B cell (primary cell): ENCODE measurements at regions not wholly inside any gene's neighbourhood (a gene's known extent, or its start where the extent isn't known, plus 50 kb on each side); places are given as distances from the start of the nearest gene placed in this dataset.

Experiments used
- ATAC-seq: fragments of 200-7000 bp; cut with Tn5 transposase; one replicate; pipeline ENCODE4 v1.10.0; 2021; ENCODE audit warnings: low read depth, mild to moderate bottlenecking, moderate number of reproducible peaks, moderate library complexity
- CTCF ChIA-PET: fragments of 350-600 bp; sonication (Branson Sonifier 250); formaldehyde crosslinking; loops from one replicate; lab custom pipeline; 2021; ENCODE audit warnings: antibody characterized with exemption, inconsistent platforms; lab: Charles Lee
- POLR2A ChIA-PET: fragments of 350-600 bp; sonication (Branson Sonifier 250); formaldehyde crosslinking; loops from one replicate; lab custom pipeline; 2021; ENCODE audit warnings: antibody characterized with exemption; lab: Charles Lee
- DNase-seq: peaks from one replicate; pipeline ENCODE4 v3.0.0; 2013
- H2AFZ ChIP-seq: 2 replicates; pipeline ENCODE4 v1.6.1; 2012; ENCODE audit warnings: mild to moderate bottlenecking, low read depth, low read length; ENCODE audit not compliant: insufficient read depth, poor library complexity, severe bottlenecking
- H3K27ac ChIP-seq, 2 donors: 1 replicate in 1 of 2; 2 replicates in 1 of 2; pipeline ENCODE4 v1.5.1; 2012 to 2013; ENCODE audit warnings: low read length in 2 of 2, mild to moderate bottlenecking in 2 of 2, moderate library complexity in 1 of 2
- H3K27me3 ChIP-seq, 4 experiments: fragments of 200-600 bp in 1 of 4; sonication (generic) in 1 of 4; replicated peaks in 1 of 4; 1 replicate in 2 of 4; 2 replicates in 2 of 4; pipeline versions ENCODE4 v1.6.1 to v1.7.0; 2013 to 2016; ENCODE audit warnings: low read length in 3 of 4, mild to moderate bottlenecking in 2 of 4, mixed read lengths in 1 of 4, moderate library complexity in 1 of 4; ENCODE audit not compliant: insufficient read depth in 4 of 4, control insufficient read depth in 3 of 4; ENCODE audit errors: control extremely low read depth in 1 of 4
- H3K36me3 ChIP-seq, 2 experiments: replicated peaks in 1 of 2; 1 replicate in 1 of 2; 2 replicates in 1 of 2; pipeline versions ENCODE4 v1.6.1 to v1.7.1; 2013; ENCODE audit warnings: low read length in 1 of 2; ENCODE audit not compliant: insufficient read depth in 2 of 2, control insufficient read depth in 1 of 2; ENCODE audit errors: control extremely low read depth in 1 of 2, extremely low read depth in 1 of 2
- H3K4me1 ChIP-seq, 2 donors: fragments of 200-600 bp in 1 of 2; sonication (generic) in 1 of 2; 1 replicate in 1 of 2; 2 replicates in 1 of 2; pipeline versions ENCODE4 v1.5.1 to v1.6.1; 2013 to 2017; ENCODE audit warnings: low read length in 2 of 2; ENCODE audit not compliant: control insufficient read depth in 2 of 2, insufficient read depth in 2 of 2
- H3K4me2 ChIP-seq: replicated peaks from 2 replicates; pipeline ENCODE3; 2012; ENCODE audit warnings: mild to moderate bottlenecking, low read depth, low read length; ENCODE audit not compliant: poor library complexity, severe bottlenecking
- H3K4me3 ChIP-seq, 5 experiments: fragments of 200-600 bp in 1 of 5; sonication (generic) in 1 of 5; 1 replicate in 3 of 5; 2 replicates in 2 of 5; pipeline versions ENCODE4 v1.5.1 to v1.7.0; 2011 to 2016; ENCODE audit warnings: low read length in 4 of 5, mild to moderate bottlenecking in 4 of 5, low read depth in 2 of 5, control low read depth in 1 of 5, moderate library complexity in 1 of 5; ENCODE audit not compliant: insufficient read depth in 1 of 5; ENCODE audit errors: control extremely low read depth in 1 of 5, extremely low read depth in 1 of 5
- H3K79me2 ChIP-seq: fragments of 200-600 bp; sonication (generic); one replicate; pipeline ENCODE4 v1.6.0; 2016; ENCODE audit warnings: low read length; ENCODE audit not compliant: control insufficient read depth, insufficient read depth
- H3K9ac ChIP-seq: fragments of 200-600 bp; sonication (generic); 2 replicates; pipeline ENCODE4 v1.6.1; 2017; ENCODE audit warnings: mild to moderate bottlenecking, low read length, moderate library complexity
- H3K9me3 ChIP-seq, 3 donors: one replicate each; pipeline versions ENCODE4 v1.6.1 to v1.7.1; 2013; ENCODE audit warnings: low read length in 2 of 3; ENCODE audit not compliant: control insufficient read depth in 2 of 3, insufficient read depth in 1 of 3; ENCODE audit errors: control extremely low read depth in 1 of 3
- H4K20me1 ChIP-seq: 2 replicates; pipeline ENCODE4 v1.6.0; 2012; ENCODE audit warnings: mild to moderate bottlenecking, low read length; ENCODE audit not compliant: insufficient read depth, control insufficient read depth, poor library complexity, severe bottlenecking
- H3K27ac Mint-ChIP-seq: one replicate; pipeline ENCODE4 v1.8.0; 2021; ENCODE audit warnings: mixed read lengths
- H3K27me3 Mint-ChIP-seq: one replicate; pipeline ENCODE4 v1.8.0; 2021; ENCODE audit warnings: mixed read lengths
- H3K4me1 Mint-ChIP-seq: one replicate; pipeline ENCODE4 v1.8.0; 2021; ENCODE audit warnings: mixed read lengths
- H3K4me3 Mint-ChIP-seq: one replicate; pipeline ENCODE4 v1.8.0; 2021; ENCODE audit warnings: mixed read lengths
- H3K9me3 Mint-ChIP-seq: one replicate; pipeline ENCODE4 v1.8.0; 2022; ENCODE audit warnings: mixed read lengths; ENCODE audit not compliant: insufficient read depth
- EZH2 ChIP-seq: IDR thresholded peaks from 2 replicates; pipeline ENCODE4 v1.6.1; 2012; ENCODE audit warnings: borderline replicate concordance, low read depth, mild to moderate bottlenecking, moderate library complexity, low read length; ENCODE audit not compliant: insufficient read depth, poor library complexity, severe bottlenecking
- WGBS: methylation state at CpG from one replicate; pipeline ENCODE4 v1.1.5; 2013; ENCODE audit warnings: missing lambda C conversion rate; ENCODE audit not compliant: insufficient coverage; 5-methylcytosine and 5-hydroxymethylcytosine counted together
- intact Hi-C: fragments of 100-400 bp; cut with micrococcal nuclease; formaldehyde crosslinking; loops from one replicate; pipeline ENCODE4 v1.10.0; 2022
- TF ChIP-seq, protein P1 (sequence below): fragments of 200-600 bp; IDR thresholded peaks from one replicate; pipeline ENCODE4 v1.8.0; 2022; ENCODE audit warnings: antibody characterized with exemption, mild to moderate bottlenecking

DNA sequence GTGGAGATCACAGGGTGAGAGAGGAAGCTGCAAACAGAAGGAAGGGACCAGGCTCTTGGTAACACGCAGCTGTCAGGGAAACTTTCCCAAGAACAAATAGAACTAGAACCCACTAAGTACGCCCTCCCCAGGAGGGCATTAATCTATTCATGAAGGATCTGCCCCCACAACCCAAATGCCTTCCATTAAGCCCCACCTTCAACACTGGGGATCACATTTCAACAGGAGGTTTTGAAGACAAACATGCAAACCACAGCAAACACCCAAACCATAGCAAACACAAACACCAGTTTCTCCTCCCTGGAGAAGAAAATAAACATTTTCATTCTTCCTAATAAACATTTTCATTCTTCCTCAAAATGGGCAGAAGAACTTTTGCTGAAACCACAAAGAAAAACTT is 329.6 kb downstream of the EFNB2 start:
- no peak for ATAC-seq
- ChIA-PET POLR2A (no interaction called here), CTCF (no interaction called here)
- Histone ChIP-seq H3K9ac (no peak overlapping the region), H3K4me2 (no peak overlapping the region), H3K4me1 (no peaks in the 10 kb centered on the region), H3K27me3 (no peaks in the 10 kb centered on the region), H2AFZ (no peak overlapping the region), H3K4me3 (no peak overlapping the region), H3K79me2 (no peaks in the 10 kb centered on the region), H3K27ac (no peak overlapping the region), H3K9me3 (no peaks in the 10 kb centered on the region), H4K20me1 (no peaks in the 10 kb centered on the region), H3K36me3 (no peaks in the 10 kb centered on the region)
- Mint-ChIP-seq H3K27me3 (no peaks in the 10 kb centered on the region), H3K27ac (no peak overlapping the region), H3K4me3 (no peak overlapping the region), H3K4me1 (no peaks in the 10 kb centered on the region), H3K9me3 (no peaks in the 10 kb centered on the region)
- intact Hi-C loops, result no loop called here
- 88% methylated on average over 1 of the region's 2 CpGs for WGBS
- no peak for DNase-seq
- no peak for TF ChIP-seq EZH2
- TF ChIP-seq, protein P1, sequence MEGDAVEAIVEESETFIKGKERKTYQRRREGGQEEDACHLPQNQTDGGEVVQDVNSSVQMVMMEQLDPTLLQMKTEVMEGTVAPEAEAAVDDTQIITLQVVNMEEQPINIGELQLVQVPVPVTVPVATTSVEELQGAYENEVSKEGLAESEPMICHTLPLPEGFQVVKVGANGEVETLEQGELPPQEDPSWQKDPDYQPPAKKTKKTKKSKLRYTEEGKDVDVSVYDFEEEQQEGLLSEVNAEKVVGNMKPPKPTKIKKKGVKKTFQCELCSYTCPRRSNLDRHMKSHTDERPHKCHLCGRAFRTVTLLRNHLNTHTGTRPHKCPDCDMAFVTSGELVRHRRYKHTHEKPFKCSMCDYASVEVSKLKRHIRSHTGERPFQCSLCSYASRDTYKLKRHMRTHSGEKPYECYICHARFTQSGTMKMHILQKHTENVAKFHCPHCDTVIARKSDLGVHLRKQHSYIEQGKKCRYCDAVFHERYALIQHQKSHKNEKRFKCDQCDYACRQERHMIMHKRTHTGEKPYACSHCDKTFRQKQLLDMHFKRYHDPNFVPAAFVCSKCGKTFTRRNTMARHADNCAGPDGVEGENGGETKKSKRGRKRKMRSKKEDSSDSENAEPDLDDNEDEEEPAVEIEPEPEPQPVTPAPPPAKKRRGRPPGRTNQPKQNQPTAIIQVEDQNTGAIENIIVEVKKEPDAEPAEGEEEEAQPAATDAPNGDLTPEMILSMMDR, result no peak

DNA sequence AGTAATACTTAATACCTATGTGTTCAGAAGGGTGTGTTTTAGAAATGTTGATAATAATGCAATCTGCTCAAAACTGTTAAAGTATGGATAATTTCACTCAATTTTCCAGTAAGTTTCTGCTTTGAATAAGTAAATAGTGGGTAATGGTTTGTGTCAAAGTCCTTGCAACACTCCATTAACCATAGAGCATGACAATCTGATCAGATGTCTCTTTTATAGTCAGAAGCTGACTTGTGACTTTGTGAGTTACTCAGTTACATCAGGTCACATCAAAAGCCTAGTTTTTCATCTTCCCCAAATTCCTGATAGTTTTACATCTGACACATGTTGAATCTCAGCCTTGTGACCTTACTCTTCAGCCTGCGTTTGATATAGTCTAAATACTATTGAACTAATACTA is 338.0 kb downstream of the EFNB2 start:
- Histone ChIP-seq H3K4me3 (no peak overlapping the region), H3K79me2 (no peaks in the 10 kb centered on the region), H3K4me2 (no peak overlapping the region), H3K27ac (no peak overlapping the region), H3K9ac (no peak overlapping the region), H3K27me3 (no peaks in the 10 kb centered on the region), H4K20me1 (no peaks in the 10 kb centered on the region), H3K9me3 (no peaks in the 10 kb centered on the region), H3K4me1 (no peaks in the 10 kb centered on the region), H2AFZ (no peak overlapping the region), H3K36me3 (no peaks in the 10 kb centered on the region)
- Mint-ChIP-seq H3K4me1 (no peaks in the 10 kb centered on the region), H3K27ac (no peak overlapping the region), H3K4me3 (no peak overlapping the region), H3K27me3 (no peaks in the 10 kb centered on the region), H3K9me3 (no peaks in the 10 kb centered on the region)
- DNase-seq (no peak), ATAC-seq (no peak)
- intact Hi-C loops, result no loop called here
- CTCF ChIA-PET, result no interaction called here
- TF ChIP-seq, protein P1, result no peak
- POLR2A ChIA-PET, result no interaction called here
- WGBS, result no CpG with 5 or more reads among the region's 1 CpG
